ENCODE measurements at regions not wholly inside any gene's neighbourhood (a gene's known extent, or its start where the extent isn't known, plus 50 kb on each side); places are given as distances from the start of the nearest gene placed in this dataset.

- TF ChIP-seq CTCF (IDR thresholded peaks at IDR 0.05), result no peak
- TF ChIP-seq POLR2A (IDR thresholded peaks at IDR 0.05), result no peak
- no peak for TF ChIP-seq POLR2AphosphoS5 (IDR thresholded peaks at IDR 0.05)
Observed at GRCh38 chr11:44496391-44496790, 69.1 kb upstream of the CD82 start.
